Hippocampal formation (tissue), 2 donors: ENCODE measurements at regions not wholly inside any gene's neighbourhood (a gene's known extent, or its start where the extent isn't known, plus 50 kb on each side); places are given as distances from the start of the nearest gene placed in this dataset.
"Not testable (repeated sequence)": the region's sequence is repeated elsewhere in the genome, so short reads cannot be mapped to it uniquely, and the experiment has no call there.

Source experiments
- DNase-seq, 2 donors: peaks; one replicate each; lab custom pipeline; 2025; lab: John Stamatoyannopoulos, UW

DNA sequence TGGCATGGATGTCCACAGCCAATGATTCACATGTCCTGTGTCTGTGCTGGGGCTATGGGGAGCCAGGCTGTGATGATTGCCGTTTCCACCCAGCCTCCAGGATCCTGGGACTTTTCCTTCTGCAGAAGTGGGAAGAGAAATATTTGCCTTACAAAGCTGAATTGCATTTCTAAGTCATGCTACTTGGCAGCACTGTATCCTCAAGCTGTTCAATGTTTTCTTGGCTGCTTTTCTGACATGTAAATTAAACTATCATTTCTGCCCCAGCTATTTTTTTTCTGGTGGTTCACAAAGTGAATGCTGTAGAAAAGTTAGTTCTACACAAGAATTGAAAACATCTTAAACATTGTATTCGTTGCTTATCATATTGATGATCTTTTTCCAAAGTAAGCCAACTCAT, 51.9 kb upstream of the TCERG1L start:
- DNase-seq: peak in 1 of 2 donors; percentile 6

DNA sequence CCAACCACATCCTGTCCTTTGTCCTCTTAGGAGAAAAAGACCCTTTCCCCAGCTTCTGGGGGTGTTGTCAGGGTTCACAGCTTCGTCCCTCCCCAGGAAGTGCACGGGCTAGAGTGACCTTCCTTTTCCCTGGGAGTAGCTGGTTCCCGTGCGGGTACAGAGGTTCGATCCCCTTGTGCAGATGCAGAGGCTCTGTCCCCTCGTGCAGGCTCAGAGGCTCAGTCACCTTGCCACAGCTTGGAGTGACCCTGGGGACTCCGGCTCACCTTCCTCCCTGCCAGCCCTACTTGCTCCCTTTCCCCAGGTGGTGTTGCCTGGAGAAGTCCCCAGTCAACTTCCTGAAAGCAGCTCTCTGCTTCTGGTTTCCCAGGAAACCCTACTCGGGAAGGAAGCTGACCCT, 60.0 kb upstream of the TCERG1L start:
- DNase-seq: no peak

DNA sequence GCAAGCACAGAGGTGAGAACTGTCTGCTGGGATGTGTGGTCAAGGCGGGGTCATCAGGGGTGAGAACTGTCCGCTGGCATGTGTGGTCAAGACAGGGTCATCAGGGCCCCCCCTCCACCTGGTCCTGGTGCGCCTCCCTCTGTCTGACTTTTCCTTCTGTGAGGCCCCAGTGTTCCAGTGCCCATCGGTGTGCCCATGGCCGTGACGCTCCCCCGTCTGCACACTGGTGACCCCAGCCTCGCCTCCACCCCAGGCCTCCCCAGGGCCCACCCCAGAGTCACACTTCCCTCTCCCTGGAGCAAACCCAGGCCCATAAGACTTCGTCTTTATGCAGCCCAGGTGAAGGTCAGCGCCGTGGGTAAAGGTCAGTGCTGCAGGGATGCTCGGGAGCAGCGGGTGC, 70.1 kb upstream of the TCERG1L start:
- DNase-seq: no peak

DNA sequence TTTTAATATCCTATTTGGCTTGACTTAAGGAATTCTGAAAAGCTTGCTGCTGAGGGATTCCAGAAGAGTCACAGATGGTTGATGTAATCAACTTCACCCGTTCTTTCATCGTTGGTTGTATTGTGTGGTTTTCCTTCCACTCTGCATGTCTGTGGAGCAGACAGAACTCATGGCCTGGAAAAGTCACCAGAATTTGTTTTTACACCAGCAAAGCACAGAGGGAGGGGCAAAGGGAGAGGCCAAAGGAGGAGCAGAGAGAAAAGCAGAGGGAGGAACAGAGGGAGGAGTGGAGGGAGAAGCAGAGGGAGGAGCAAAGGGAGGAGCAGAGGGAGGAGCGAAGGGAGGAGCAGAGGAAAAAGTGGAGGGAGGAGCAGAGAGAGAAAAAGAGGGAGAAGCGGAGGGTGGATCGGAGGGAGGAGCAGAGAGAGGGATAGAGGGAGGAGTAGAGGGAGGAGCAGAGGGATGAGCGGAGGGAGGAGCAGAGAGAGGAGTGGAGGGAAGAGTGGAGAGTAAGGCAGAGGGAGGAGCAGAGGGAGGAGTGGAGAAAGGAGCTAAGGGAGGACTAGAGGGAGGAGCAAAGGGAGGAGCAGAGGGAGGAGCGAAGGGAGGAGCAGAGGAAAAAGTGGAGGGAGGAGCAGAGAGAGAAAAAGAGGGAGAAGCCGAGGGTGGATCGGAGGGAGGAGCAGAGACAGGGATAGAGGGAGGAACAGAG, 73.8 kb upstream of the TCERG1L start:
- not testable (repeated sequence) for DNase-seq

DNA sequence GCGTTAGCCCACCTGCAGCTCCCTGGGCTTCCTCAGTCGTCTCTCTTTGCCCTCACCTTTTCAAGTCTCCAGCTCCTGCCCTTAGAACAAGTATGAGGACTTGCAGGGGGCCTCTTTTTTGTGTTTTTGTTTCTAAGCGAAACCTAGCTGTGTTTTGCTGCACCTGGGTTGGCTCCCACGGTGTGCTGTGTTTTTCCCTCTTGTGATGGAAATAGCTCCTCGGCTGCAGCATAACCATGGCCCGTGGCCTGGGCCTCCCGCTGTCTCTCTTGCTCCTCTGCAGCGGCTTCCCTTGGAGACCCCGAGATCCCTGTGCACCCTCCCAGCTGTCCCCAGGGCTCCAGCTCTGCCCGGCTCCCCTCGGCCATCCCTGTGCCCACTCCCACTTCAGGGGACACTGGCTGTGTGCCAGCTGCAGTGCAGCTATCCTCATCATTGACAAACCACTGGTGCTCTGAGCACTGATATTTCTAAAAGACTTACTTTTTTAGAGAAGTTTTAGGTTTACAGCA, 75.6 kb upstream of the TCERG1L start:
- no peak for DNase-seq

DNA sequence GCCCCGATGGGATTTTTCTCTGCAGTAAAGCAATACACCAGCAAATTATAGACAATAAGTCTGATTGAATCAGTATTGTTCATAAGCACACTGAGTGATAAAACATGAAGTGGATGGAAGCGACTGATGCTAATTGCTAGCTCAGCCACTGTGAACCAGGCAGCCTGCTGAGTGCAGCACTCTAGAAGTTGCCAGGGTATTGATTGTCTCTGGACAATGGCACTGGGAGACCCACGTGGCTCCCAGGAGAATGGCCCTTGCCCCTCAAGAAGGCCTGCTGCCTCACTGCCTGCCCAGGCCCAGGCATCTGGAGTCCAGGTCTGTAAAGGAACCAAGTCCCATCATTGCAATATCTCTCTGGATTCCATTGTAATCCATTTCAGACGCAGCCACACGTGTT, 80.4 kb upstream of the TCERG1L start:
- no peak for DNase-seq

DNA sequence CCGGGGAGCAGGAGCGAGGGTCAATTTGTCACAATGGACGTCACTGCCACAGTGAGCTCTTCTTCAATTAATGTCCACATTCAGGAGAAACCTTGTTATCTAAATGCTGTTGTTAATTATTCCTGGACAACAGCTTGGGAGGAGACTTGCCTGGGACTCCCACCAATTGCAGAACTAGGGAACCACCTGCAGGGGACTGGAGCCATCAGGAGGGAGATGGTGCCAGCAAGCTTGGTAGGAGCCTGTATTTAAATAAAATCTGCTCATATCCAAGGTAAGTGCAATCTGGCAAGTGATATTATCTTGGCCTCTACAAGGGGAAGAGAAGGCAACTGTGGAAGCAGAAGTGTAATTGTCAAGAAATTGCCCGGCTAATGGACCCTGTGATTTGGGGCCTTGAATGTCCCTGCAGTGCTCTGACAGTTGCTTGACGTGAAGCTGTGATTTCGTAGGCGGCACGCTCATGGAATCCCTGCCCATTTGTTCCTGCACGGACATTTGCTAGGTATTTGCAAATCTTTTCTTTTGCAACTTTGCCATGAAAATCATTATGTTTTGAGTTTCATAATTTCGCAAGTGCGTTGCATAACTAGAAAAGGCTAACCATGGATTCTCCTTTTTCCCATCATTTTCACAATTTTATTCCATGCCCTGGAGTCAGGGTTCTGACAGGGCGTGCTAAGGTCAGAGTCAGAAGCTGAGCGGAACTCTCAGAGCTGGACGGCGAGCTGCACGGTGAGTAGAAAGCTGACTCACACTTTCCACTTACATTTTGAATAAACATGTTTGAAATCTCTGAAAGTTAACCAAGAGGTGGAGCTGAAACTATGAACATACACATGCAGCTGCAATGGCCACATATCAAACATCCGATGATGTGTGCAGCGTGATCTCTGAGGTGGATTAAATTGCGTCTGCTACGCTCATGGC, 84.9 kb upstream of the TCERG1L start:
- no peak for DNase-seq

DNA sequence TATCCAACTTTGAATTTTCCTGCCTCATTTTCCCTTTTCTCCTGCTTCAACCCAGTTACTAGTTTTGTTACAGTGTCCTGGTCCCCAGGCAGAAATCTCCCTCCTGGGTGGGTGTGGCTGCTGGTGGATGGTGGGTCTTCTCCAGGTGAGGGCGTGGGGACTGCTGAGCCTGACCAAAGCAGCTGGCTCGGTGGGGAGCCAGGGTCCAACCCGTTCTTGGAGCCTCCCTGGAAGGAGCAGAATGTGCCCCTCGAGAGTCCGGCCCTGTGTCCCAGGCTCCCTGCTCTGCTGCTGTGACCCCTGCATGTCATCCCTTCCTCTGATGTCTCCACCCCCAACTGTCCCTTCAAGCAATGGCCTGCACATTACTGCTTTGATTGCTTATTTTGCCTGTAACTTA, 86.6 kb upstream of the TCERG1L start:
- no peak for DNase-seq

DNA sequence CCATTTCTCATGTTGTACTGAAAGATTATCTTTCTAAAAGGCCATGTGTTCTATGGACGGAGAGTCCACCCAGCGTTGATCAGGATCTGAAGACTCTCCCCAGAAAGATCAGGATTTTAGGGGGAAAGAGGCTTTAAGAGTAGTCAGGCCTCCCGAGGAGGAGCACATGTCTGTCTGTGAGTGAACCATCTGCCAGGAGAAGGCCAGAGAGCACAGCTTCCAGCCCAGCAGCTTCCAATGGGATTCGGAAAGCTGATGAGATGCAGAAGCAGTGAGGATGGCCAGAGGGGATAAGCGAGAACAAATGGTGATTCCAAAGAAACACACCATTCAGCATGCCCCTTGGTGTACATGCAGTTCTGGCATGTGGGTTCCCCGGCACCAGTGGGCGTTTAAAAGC, 88.5 kb upstream of the TCERG1L start:
- DNase-seq: no peak

DNA sequence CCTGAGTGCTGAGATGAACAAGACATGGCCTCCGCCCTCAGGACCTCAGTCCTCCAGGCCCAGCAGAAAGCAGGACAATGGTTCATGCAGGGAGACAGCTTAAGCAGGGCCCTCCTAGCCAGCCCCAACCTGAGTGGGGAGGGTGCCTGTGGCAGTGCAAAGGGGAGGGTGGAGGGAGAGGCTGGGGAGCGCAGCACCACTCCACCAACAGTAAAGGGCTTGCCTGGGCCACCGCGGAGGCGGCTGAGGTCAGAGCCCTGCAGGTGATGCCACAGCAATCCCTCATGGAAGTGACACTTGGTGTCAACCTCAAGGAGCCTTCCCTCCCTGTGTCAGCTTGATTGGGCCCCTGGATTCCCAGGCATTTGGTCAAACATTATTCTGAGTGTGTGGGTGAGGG, 89.0 kb upstream of the TCERG1L start:
- DNase-seq: no peak

DNA sequence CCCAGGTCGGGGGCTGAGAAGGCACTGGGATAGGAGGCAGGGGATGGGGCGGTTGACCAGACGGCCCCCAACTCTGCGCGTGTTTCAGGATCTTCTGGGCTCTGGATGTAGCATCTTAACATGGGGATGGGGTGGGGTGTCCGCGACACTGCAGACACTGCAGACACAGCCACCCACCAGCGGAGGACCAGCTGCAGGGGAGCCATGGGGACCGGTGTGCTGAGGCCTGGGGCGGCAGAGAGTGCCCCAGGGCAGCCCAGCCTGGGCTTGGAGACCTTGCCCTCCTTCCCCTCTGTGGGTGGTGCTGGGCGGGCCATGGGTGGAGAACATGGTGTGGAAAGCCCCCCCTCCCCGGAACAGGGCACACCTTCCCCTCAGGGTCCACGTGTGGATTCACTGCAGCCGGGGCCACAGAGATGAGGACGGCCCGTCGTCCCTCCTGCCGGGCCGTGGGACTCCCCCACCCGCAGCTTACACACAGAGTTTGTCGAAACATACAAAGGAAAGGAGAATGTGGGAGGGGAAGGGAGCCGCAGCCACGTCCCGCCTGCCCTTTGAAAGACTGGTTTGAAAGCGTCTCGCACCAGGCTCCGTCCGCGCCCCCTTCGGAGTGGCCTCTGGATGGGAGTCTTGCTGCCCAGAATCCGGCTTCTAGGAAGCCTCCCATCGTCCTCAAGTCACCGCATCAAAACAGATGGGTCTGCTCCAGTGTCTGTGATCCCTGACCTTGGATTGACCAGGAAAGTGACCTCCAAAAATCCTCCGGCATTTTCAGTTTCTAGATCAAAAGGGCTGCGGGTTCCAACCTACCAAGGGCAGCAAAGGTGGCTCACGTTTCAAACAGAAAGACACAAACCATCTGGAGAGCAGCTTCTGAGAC, 91.5 kb upstream of the TCERG1L start:
- DNase-seq: no peak

DNA sequence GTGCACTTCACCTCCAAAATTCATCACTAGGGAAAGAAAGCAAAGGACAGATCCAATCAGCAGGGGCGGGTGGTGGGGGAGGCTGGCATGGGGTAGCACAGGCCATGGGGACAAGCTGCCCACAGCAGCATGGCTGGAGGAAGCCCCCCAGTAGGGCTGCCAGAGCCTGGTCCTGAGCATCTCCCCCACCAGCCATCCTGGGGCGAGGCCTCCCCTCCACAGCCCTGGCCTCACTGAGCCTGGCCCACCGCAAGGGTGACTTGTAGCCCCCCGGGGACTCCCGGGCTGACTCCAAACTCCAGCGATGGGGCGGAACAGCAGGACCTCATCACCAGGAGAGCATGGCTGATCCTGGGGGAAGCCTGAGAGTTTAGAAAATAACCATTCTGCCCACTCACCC, 92.4 kb upstream of the TCERG1L start:
- DNase-seq: no peak

DNA sequence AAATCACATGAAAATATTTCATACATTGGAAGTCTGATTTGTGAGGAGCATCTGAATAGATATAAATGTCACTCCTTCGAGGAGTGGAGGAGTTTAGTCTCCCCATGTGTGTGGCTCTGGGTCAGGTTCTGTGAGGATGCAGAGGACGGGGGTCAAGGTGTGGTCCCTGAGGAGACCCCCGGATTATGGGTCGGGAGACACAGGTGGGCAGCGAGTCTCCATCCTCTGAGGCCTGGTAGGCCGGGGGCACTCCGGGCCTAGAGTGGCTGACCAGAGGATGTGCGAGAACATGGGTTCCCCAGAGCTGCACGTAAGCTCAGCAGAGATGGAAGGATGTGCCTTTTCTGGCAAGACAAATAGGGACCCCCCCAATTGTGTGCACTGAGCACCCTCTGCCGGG, 93.4 kb upstream of the TCERG1L start:
- no peak for DNase-seq

DNA sequence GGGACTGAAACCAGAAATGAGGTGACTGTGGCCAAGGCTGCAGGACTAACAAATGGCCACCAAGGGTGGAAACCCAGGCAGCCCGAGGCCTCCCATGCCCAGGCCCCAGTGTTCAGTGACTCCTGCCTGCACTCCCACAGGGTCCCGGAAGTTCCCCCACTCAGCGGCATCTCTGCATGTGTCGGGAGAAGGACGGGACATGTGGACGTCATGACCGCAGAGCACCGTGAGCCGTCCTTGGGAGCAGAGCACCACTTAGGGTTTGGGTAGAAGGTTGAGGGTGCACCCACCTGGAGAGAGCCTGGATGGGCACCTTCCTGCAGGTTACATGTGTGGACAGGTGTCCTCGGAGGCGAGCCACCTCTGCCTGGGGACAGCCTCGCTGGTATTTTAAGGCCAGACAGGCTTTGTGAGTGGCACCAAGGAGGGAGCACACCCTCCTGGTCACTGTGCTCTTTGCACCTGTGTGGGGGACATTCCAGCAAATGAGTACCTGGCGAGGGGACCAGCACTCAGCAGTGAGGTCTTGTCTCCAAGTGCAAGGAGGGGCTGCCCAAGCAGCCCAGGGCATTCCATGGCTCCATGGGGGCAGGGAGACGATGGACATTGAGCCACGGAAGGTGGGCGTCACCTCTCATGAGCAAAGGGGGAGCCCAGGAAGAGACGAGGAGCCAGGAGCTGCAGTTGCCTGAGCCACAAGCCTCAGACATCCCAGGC, 95.3 kb upstream of the TCERG1L start:
- no peak for DNase-seq

DNA sequence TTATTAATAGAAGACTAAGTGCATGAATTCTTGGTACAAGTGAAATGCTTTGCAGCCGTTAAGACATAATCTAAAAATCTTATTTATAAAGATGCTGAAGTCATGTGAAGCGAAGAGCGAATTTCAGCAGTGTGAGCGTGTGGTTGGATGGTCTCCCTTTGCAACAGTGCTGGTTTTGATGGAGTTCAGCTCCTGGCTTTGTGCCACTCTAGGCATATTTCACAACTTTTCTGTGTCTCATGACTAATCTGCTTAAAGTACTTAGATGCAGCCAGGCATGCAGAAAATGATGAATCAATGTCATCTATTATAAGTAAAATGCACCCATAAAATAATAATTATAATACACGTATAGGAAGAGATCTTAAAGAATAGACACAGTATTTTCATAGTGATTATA, 107.2 kb upstream of the TCERG1L start:
- no peak for DNase-seq

DNA sequence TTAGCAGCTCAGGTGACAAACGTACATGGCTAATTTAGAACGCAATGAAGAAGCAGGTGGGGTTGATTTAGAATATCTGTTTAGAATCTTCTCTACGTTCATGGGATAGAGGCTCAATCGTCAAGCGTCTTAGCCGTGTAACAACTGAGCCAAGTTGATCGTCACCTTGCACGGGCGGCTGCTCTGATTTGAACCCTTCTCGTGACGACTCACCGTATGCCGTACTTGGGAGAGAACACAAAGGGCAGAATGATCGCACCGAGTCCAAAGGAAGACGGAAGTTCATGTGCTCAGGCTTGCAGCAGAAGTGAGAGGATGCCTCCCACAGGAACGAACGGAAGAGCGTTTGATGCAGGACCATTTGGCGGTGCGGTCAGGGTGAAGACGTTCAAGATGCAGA, 108.3 kb upstream of the TCERG1L start:
- no peak for DNase-seq

DNA sequence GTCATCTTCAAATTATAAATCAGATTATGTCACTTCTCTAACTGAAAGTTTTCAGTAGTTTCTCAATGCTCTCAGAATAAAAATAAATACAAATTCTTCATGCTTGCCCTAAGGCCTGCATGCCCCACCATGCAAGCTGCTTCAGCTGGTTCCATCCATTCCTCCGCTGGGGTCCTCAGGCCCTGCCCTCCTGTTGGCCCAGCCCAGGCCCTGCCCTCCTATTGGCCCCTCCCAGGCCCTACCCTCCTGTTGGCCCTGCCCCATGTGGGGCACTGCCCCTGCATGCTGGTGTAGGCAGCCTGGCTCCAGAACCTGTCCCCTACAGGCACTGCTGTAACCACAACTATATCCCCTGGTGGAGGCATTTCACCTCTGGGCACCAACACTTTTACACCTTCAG, 109.3 kb upstream of the TCERG1L start:
- DNase-seq: no peak

DNA sequence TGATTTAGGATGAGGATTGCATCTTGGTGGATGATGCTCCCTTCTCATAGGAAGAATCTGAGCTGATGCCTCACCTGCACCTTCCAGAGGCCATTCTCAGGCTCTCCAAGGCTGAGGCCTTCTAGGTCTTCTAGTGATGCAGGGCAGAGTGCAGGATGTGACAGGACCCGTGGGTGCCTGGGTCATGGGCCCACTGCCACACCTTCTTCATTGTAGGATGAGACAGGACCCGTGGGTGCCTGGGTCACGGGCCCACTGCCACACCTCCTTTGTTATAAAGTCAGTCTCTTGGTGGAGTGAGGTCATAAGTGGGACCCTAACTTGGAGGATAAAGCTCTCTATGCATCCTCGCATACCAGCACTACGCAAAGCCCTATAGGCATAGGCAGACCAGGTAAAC, 109.9 kb upstream of the TCERG1L start:
- DNase-seq: no peak

DNA sequence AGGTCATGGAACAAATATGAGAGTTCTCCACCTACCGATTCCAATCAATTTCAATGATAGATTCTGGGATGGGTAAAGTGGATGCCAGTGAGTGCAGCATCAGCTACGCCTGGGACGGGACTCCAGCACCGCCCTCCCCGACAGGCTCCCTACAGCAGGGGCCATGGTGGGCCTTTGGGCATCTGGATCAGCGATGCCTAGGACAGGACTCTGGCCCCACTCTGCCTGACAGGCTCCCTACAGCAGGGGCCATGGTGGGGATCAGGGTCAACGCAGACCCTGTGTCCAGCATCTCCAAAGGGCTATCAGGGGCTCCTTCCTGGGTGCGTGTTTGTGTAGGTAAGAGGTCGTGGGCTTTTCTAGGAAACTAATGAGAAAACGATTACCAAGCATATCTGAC, 111.2 kb upstream of the TCERG1L start:
- no peak for DNase-seq

DNA sequence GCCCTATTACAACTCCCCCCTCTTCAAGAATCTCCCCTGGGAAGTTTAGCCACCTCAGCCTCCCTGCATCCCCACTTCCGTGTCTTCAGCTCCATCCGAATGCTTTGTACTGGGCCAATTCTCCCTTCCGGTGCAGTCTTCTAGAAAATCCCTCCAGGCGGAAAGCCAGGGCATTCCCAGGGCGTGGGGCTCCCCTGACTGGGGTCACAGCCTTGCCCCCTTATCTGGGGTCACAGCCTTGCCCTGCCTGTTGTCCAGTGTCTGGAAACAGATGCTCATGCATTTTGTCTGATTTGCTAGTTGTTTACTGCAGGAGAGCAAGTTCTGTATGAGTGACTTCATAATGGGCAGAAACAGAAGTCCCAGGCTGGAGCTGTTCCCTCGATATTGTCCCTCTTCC, 112.5 kb upstream of the TCERG1L start:
- no peak for DNase-seq

DNA sequence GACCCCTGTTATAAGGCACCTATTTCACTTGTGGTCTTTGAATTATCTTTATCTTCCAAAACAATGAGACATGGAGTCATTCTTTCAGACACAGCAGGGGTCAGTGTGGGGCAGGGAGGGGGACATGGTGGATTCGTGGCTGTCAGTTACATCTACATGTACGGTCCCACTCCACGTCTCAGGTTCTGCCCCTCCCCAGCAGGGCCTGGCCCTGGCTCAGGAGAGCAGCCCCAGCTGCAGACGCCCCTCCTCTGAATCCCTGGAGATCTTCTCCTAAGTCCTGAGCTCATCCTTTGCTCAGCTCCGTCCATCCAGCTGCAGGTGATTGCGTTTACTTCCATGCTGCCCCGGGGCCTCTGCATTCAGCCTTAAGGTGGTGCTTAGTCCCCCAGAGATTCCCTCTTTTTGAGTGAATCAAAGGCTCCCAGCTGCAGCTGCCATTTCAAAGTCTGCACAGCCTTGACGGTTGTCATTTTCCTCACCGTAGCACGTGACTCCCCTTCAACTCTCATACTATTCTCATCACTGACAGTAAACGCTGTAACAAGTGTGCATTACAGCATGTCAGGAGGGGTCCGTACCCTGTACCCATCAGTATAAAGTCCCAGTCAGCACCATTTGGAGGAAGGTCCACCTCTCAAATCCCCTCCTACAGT, 113.4 kb upstream of the TCERG1L start:
- no peak for DNase-seq
